Natural killer cell (primary cell): ENCODE measurements at regions not wholly inside any gene's neighbourhood (a gene's known extent, or its start where the extent isn't known, plus 50 kb on each side); places are given as distances from the start of the nearest gene placed in this dataset.

Experiments used
- ATAC-seq, 3 donors: fragments of 150-1000 bp in 2 of 3; fragments of 200-7000 bp in 1 of 3; cut with Tn5 transposase; 1 replicate in 1 of 3; 2 replicates in 2 of 3; pipeline ENCODE4 v1.10.0; 2021; ENCODE audit warnings: mild to moderate bottlenecking in 2 of 3, moderate library complexity in 2 of 3
- DNase-seq, 2 donors: peaks; one replicate each; pipeline versions ENCODE4 v3.0.0 to v3.0.0-alpha.2; 2013 to 2021; ENCODE audit warnings: mixed read lengths in 1 of 2
- H3K27ac ChIP-seq: one replicate; pipeline ENCODE4 v1.5.1; 2013; ENCODE audit warnings: mild to moderate bottlenecking, low read length
- H3K27me3 ChIP-seq: one replicate; pipeline ENCODE4 v1.6.1; 2013; ENCODE audit warnings: low read length; ENCODE audit not compliant: control insufficient read depth, insufficient read depth
- H3K36me3 ChIP-seq: one replicate; pipeline ENCODE4 v1.6.1; 2013; ENCODE audit warnings: low read length; ENCODE audit not compliant: control insufficient read depth, insufficient read depth
- H3K4me1 ChIP-seq: one replicate; pipeline ENCODE4 v1.6.1; 2013; ENCODE audit warnings: low read length; ENCODE audit not compliant: control insufficient read depth, insufficient read depth
- H3K4me3 ChIP-seq: one replicate; pipeline ENCODE4 v1.5.1; 2013; ENCODE audit warnings: low read length
- H3K9me3 ChIP-seq: one replicate; pipeline ENCODE4 v1.6.1; 2013; ENCODE audit warnings: low read length; ENCODE audit not compliant: control insufficient read depth, insufficient read depth
- H3K27ac Mint-ChIP-seq, 2 donors: one replicate each; pipeline ENCODE4 v1.8.0; 2022; ENCODE audit warnings: mild to moderate bottlenecking in 2 of 2, mixed read lengths in 2 of 2, moderate library complexity in 1 of 2
- H3K27me3 Mint-ChIP-seq, 2 donors: one replicate each; pipeline ENCODE4 v1.8.0; 2022; ENCODE audit warnings: low read depth in 2 of 2, mixed read lengths in 2 of 2
- H3K36me3 Mint-ChIP-seq: one replicate; pipeline ENCODE4 v1.8.0; 2022; ENCODE audit warnings: mixed read lengths
- H3K4me1 Mint-ChIP-seq, 2 donors: one replicate each; pipeline ENCODE4 v1.8.0; 2022; ENCODE audit warnings: mixed read lengths in 2 of 2
- H3K4me3 Mint-ChIP-seq: one replicate; pipeline ENCODE4 v1.8.0; 2022; ENCODE audit warnings: mild to moderate bottlenecking, moderate library complexity, mixed read lengths
- H3K9me3 Mint-ChIP-seq, 2 donors: one replicate each; pipeline ENCODE4 v1.8.0; 2022; ENCODE audit warnings: mixed read lengths in 2 of 2
- CTCF ChIP-seq: fragments of 200-600 bp; IDR thresholded peaks from one replicate; pipeline ENCODE4 v1.8.0; 2022; ENCODE audit warnings: antibody characterized with exemption
- WGBS: methylation state at CpG from one replicate; pipeline ENCODE4 v1.1.7; 2013; ENCODE audit warnings: missing lambda C conversion rate; ENCODE audit not compliant: insufficient coverage; 5-methylcytosine and 5-hydroxymethylcytosine counted together
- intact Hi-C: fragments of 100-400 bp; cut with micrococcal nuclease; formaldehyde crosslinking; loops from one replicate; pipeline ENCODE4 v1.14.2; 2022

GRCh38 chr11:106159836-106160235, 82.4 kb downstream of the AASDHPPT start:
- DNase-seq (no peak), ATAC-seq (no peak)
- Mint-ChIP-seq H3K4me3 (no peak overlapping the region), H3K36me3 (no peaks in the 10 kb centered on the region), H3K4me1 (no peaks in the 10 kb centered on the region), H3K9me3 (peaks cover 2 to 11% of the 10 kb centered on the region in 2 donors), H3K27me3 (no peaks in the 10 kb centered on the region), H3K27ac (no peak overlapping the region)
- Histone ChIP-seq H3K36me3 (no peaks in the 10 kb centered on the region), H3K27ac (no peak overlapping the region), H3K9me3 (no peaks in the 10 kb centered on the region), H3K27me3 (no peaks in the 10 kb centered on the region), H3K4me3 (no peak overlapping the region), H3K4me1 (no peaks in the 10 kb centered on the region)
- intact Hi-C loops: no loop called here
- no peak for TF ChIP-seq CTCF

DNA sequence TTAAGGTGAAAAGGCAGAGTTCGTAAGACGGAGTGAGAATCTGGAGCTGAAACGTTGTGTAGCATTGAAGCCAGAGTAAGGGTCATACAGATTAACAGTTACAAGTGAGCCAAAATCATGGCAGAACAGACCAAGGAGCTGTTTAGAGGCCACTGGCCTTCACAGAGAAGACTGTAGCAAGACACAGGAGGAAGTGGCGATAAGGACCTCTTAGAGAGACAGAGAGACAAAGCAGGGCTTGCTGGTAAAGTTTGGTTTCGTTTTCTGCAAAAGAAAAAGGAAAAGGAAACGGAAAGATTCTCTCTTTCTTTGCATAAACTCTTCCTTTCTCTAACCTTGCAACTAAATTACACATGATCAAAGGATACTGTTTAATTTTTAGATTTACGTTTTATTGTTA, 83.0 kb downstream of the AASDHPPT start:
- Mint-ChIP-seq H3K4me3 (no peak overlapping the region), H3K9me3 (peaks cover 2 to 11% of the 10 kb centered on the region in 2 donors), H3K27me3 (no peaks in the 10 kb centered on the region), H3K4me1 (no peaks in the 10 kb centered on the region), H3K36me3 (no peaks in the 10 kb centered on the region), H3K27ac (no peak overlapping the region)
- ATAC-seq (no peak), DNase-seq (no peak)
- Histone ChIP-seq H3K4me3 (no peak overlapping the region), H3K36me3 (no peaks in the 10 kb centered on the region), H3K27ac (no peak overlapping the region), H3K27me3 (no peaks in the 10 kb centered on the region), H3K4me1 (no peaks in the 10 kb centered on the region), H3K9me3 (no peaks in the 10 kb centered on the region)
- no peak for TF ChIP-seq CTCF
- 80% methylated on average over 5 of the region's 7 CpGs for WGBS
- intact Hi-C loops: no loop called here

- no peaks in the 10 kb centered on the region for H3K27me3 ChIP-seq
- TF ChIP-seq CTCF: no peak
- no peak overlapping the region for H3K4me3 Mint-ChIP-seq
- H3K27me3 Mint-ChIP-seq: no peaks in the 10 kb centered on the region
- no peak overlapping the region for H3K4me3 ChIP-seq
- no peaks in the 10 kb centered on the region for H3K36me3 ChIP-seq
- no peaks in the 10 kb centered on the region for H3K9me3 ChIP-seq
- 70% methylated on average over 3 of the region's 3 CpGs for WGBS
- H3K9me3 Mint-ChIP-seq: peaks cover 6 to 21% of the 10 kb centered on the region in 2 donors
- ATAC-seq (no peak), DNase-seq (no peak)
- no peaks in the 10 kb centered on the region for H3K36me3 Mint-ChIP-seq
- no peaks in the 10 kb centered on the region for H3K4me1 ChIP-seq
- intact Hi-C loops: no loop called here
- no peak overlapping the region for H3K27ac Mint-ChIP-seq
- no peak overlapping the region for H3K27ac ChIP-seq
- no peaks in the 10 kb centered on the region for H3K4me1 Mint-ChIP-seq
Measured at GRCh38 chr11:106161775-106162634, 84.5 kb downstream of the AASDHPPT start.

DNA sequence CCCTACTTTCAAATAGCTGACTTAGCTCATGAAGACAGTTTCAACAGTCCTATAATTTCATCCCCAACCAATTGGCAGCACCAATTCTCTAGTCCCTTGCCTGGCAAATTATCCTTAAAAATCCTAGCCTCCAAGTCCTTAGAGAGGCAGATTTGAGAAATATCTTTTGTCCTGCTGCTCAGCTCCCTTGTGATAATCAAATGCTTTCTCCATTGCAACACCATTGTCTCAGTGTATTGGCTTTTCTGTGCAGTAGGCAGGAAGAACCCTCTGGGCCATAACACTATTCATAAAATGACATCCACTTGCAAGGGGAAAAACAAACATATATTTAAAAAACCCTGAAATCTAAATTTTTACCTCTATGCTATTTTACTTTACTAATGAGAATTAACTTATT, 89.6 kb downstream of the AASDHPPT start:
- intact Hi-C loops: no loop called here
- H3K4me3 Mint-ChIP-seq: no peak overlapping the region
- no peaks in the 10 kb centered on the region for H3K4me1 ChIP-seq
- no peaks in the 10 kb centered on the region for H3K27me3 ChIP-seq
- no peak overlapping the region for H3K4me3 ChIP-seq
- peaks cover 4 to 30% of the 10 kb centered on the region in 2 donors for H3K9me3 Mint-ChIP-seq
- no peaks in the 10 kb centered on the region for H3K27me3 Mint-ChIP-seq
- no peaks in the 10 kb centered on the region for H3K9me3 ChIP-seq
- H3K36me3 ChIP-seq: no peaks in the 10 kb centered on the region
- no peak overlapping the region for H3K27ac ChIP-seq
- H3K4me1 Mint-ChIP-seq: no peaks in the 10 kb centered on the region
- ATAC-seq (no peak), DNase-seq (no peak)
- no peak for TF ChIP-seq CTCF
- H3K36me3 Mint-ChIP-seq: no peaks in the 10 kb centered on the region
- H3K27ac Mint-ChIP-seq: no peak overlapping the region
